H9 (cell line): ENCODE measurements at regions not wholly inside any gene's neighbourhood (a gene's known extent, or its start where the extent isn't known, plus 50 kb on each side); places are given as distances from the start of the nearest gene placed in this dataset.

Source experiments
- DNase-seq: peaks from one replicate; pipeline ENCODE4 v3.0.0-alpha.2; 2017
- H2AFZ ChIP-seq: one replicate; pipeline ENCODE4 v1.6.1; 2013; ENCODE audit warnings: mild to moderate bottlenecking, low read length, control low read depth, moderate library complexity
- H2AK5ac ChIP-seq: 2 replicates; pipeline ENCODE4 v1.6.1; 2013; ENCODE audit warnings: low read length, control low read depth, mixed read lengths; ENCODE audit not compliant: insufficient read length
- H2BK120ac ChIP-seq: one replicate; pipeline ENCODE4 v1.6.1; 2013; ENCODE audit warnings: low read depth, mild to moderate bottlenecking, low read length, control low read depth, inconsistent platforms; ENCODE audit not compliant: poor library complexity, severe bottlenecking
- H2BK12ac ChIP-seq: 2 replicates; pipeline ENCODE4 v1.6.1; 2013; ENCODE audit warnings: low read length, control low read depth, mixed read lengths, low read depth; ENCODE audit not compliant: insufficient read length
- H2BK15ac ChIP-seq: 2 replicates; pipeline ENCODE4 v1.6.1; 2013; ENCODE audit warnings: low read depth, low read length, control low read depth
- H2BK20ac ChIP-seq: one replicate; pipeline ENCODE4 v1.6.1; 2013; ENCODE audit warnings: low read depth, mild to moderate bottlenecking, low read length, control low read depth, inconsistent platforms; ENCODE audit not compliant: poor library complexity, severe bottlenecking
- H2BK5ac ChIP-seq: 2 replicates; pipeline ENCODE4 v1.6.1; 2013; ENCODE audit warnings: low read length, control low read depth, mixed read lengths; ENCODE audit not compliant: insufficient read length
- H3K14ac ChIP-seq: 2 replicates; pipeline ENCODE4 v1.6.1; 2013; ENCODE audit warnings: low read length, control low read depth; ENCODE audit not compliant: insufficient read depth
- H3K18ac ChIP-seq: 2 replicates; pipeline ENCODE4 v1.6.1; 2013; ENCODE audit warnings: low read depth, mild to moderate bottlenecking, mixed read lengths, low read length, control low read depth; ENCODE audit not compliant: insufficient read length
- H3K23ac ChIP-seq: 2 replicates; pipeline ENCODE4 v1.6.1; 2013; ENCODE audit warnings: low read length, control low read depth, mixed read lengths, low read depth; ENCODE audit not compliant: insufficient read length
- H3K23me2 ChIP-seq: 2 replicates; pipeline ENCODE4 v1.6.1; 2013; ENCODE audit warnings: low read depth, mild to moderate bottlenecking, mixed read lengths, low read length, control low read depth; ENCODE audit not compliant: insufficient read length, poor library complexity, severe bottlenecking
- H3K27ac ChIP-seq: 2 replicates; pipeline ENCODE4 v1.5.1; 2013; ENCODE audit warnings: low read length, control low read depth, mixed read lengths, low read depth; ENCODE audit not compliant: insufficient read length
- H3K27me3 ChIP-seq: 2 replicates; pipeline ENCODE4 v1.6.1; 2013; ENCODE audit warnings: low read length, control low read depth, inconsistent platforms; ENCODE audit not compliant: insufficient read depth
- H3K4ac ChIP-seq: 2 replicates; pipeline ENCODE4 v1.6.1; 2013; ENCODE audit warnings: low read depth, mild to moderate bottlenecking, control low read depth, inconsistent platforms, low read length, moderate library complexity
- H3K4me1 ChIP-seq: 2 replicates; pipeline ENCODE4 v1.6.1; 2013; ENCODE audit warnings: low read length, control low read depth, inconsistent platforms; ENCODE audit not compliant: insufficient read depth
- H3K4me2 ChIP-seq: 2 replicates; pipeline ENCODE4 v1.6.1; 2013; ENCODE audit warnings: low read length, control low read depth, mixed read lengths; ENCODE audit not compliant: insufficient read length, insufficient read depth
- H3K56ac ChIP-seq: 2 replicates; pipeline ENCODE4 v1.6.1; 2013; ENCODE audit warnings: low read depth, mild to moderate bottlenecking, mixed read lengths, low read length, control low read depth; ENCODE audit not compliant: insufficient read length
- H3K79me1 ChIP-seq: 2 replicates; pipeline ENCODE4 v1.6.1; 2013; ENCODE audit warnings: low read depth, mild to moderate bottlenecking, moderate library complexity, low read length, control low read depth, inconsistent platforms; ENCODE audit not compliant: insufficient read depth, poor library complexity, severe bottlenecking
- H3K79me2 ChIP-seq: 2 replicates; pipeline ENCODE4 v1.6.1; 2013; ENCODE audit warnings: low read length, control low read depth, inconsistent platforms; ENCODE audit not compliant: insufficient read depth
- H3K9ac ChIP-seq: 2 replicates; pipeline ENCODE4 v1.6.1; 2013; ENCODE audit warnings: low read length, control low read depth, mixed read lengths; ENCODE audit not compliant: insufficient read length; ENCODE audit errors: extremely low read depth
- H3K9me3 ChIP-seq: one replicate; pipeline ENCODE4 v1.6.1; 2013; ENCODE audit warnings: low read depth, low read length, inconsistent platforms; ENCODE audit not compliant: control insufficient read depth
- H3T11ph ChIP-seq: one replicate; pipeline ENCODE4 v1.6.1; 2013; ENCODE audit warnings: mild to moderate bottlenecking, low read length, control low read depth, inconsistent platforms
- H4K20me1 ChIP-seq: one replicate; pipeline ENCODE4 v1.6.1; 2013; ENCODE audit not compliant: control insufficient read depth, insufficient read length, insufficient read depth
- H4K5ac ChIP-seq: 2 replicates; pipeline ENCODE4 v1.6.1; 2013; ENCODE audit warnings: low read depth, mild to moderate bottlenecking, mixed read lengths, low read length, control low read depth; ENCODE audit not compliant: insufficient read length
- H4K8ac ChIP-seq: replicated peaks from 2 replicates; pipeline ENCODE4 v1.6.1; 2013; ENCODE audit warnings: low read length, control low read depth, mixed read lengths, low read depth; ENCODE audit not compliant: insufficient read length
- H4K91ac ChIP-seq: 2 replicates; pipeline ENCODE4 v1.6.1; 2013; ENCODE audit warnings: low read depth, mild to moderate bottlenecking, moderate library complexity, mixed read lengths, low read length, control low read depth; ENCODE audit not compliant: insufficient read length
- H3K27ac Mint-ChIP-seq, 3 experiments: 2 replicates in 2 of 3; 3 replicates in 1 of 3; pipeline ENCODE4 v1.8.0; 2020 to 2021; ENCODE audit warnings: mixed read lengths in 3 of 3, mild to moderate bottlenecking in 1 of 3, moderate library complexity in 1 of 3
- H3K27me3 Mint-ChIP-seq: 2 replicates; pipeline ENCODE4 v1.8.0; 2021; ENCODE audit warnings: low read depth, mild to moderate bottlenecking, moderate library complexity, mixed read lengths
- H3K36me3 Mint-ChIP-seq, 3 experiments: 2 replicates in 2 of 3; 3 replicates in 1 of 3; pipeline ENCODE4 v1.8.0; 2020 to 2021; ENCODE audit warnings: low read depth in 3 of 3, mixed read lengths in 3 of 3; ENCODE audit not compliant: insufficient read depth in 1 of 3
- H3K4me1 Mint-ChIP-seq, 2 experiments: 2 replicates each; pipeline ENCODE4 v1.8.0; 2020; ENCODE audit warnings: mixed read lengths in 2 of 2
- H3K4me3 Mint-ChIP-seq, 2 experiments: 2 replicates in 1 of 2; 3 replicates in 1 of 2; pipeline ENCODE4 v1.8.0; 2020 to 2021; ENCODE audit warnings: mild to moderate bottlenecking in 2 of 2, mixed read lengths in 2 of 2, moderate library complexity in 1 of 2
- H3K9me3 Mint-ChIP-seq, 2 experiments: 2 replicates in 1 of 2; 3 replicates in 1 of 2; pipeline ENCODE4 v1.8.0; 2020; ENCODE audit warnings: mild to moderate bottlenecking in 2 of 2, mixed read lengths in 2 of 2, moderate library complexity in 1 of 2
- CTCF ChIP-seq: fragments of 200-600 bp; sonication (generic); conservative IDR thresholded peaks from 3 replicates; pipeline ENCODE4 v1.8.0; 2021; ENCODE audit warnings: antibody characterized with exemption, mild to moderate bottlenecking
- WGBS: extraction: QIAGEN DNeasy Blood & Tissue Kit; methylation state at CpG from one replicate; pipeline ENCODE4 v1.1.7; 2013; ENCODE audit warnings: missing lambda C conversion rate, low lambda C conversion rate, mixed read lengths; ENCODE audit not compliant: insufficient read length; ENCODE audit errors: extremely low coverage; 5-methylcytosine and 5-hydroxymethylcytosine counted together

DNA sequence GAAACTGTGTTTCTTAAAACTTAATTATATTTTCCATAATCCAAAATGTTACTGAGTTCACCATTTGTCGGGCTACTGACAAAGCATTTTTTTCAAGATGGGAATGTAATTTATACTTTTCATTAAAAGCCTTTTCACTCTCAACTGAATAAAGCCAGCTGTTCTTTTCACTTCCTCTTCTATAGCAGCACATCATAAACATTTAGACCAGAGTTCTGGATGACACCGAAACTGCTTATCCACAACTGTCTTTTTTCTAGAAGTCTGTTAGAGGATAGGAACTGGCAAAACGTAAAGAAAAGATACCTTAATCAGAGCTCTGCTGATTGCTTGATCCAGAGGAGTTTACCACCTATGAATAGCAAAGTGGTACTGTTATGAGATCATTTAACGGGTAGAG is 594.7 kb downstream of the ADGRL2 start:
- H3K9me3 Mint-ChIP-seq: no peaks in the 10 kb centered on the region
- Histone ChIP-seq H3K56ac (no peak overlapping the region), H2BK12ac (no peak overlapping the region), H2BK120ac (no peak overlapping the region), H3K4me1 (no peaks in the 10 kb centered on the region; the same call in 1 of the 2 replicates), H3K23ac (no peak overlapping the region), H4K8ac (no peak overlapping the region), H4K5ac (no peak overlapping the region), H3K9ac (no peak overlapping the region), H4K91ac (no peak overlapping the region), H3K4me2 (no peak overlapping the region), H3K79me2 (no peaks in the 10 kb centered on the region), H2AFZ (no peak overlapping the region), H3K79me1 (no peaks in the 10 kb centered on the region), H3K9me3 (no peaks in the 10 kb centered on the region), H3T11ph (no peak overlapping the region), H3K27me3 (no peaks in the 10 kb centered on the region), H3K18ac (no peak overlapping the region), H2BK5ac (no peak overlapping the region), H3K27ac (no peak overlapping the region), H3K23me2 (no peaks in the 10 kb centered on the region), H3K14ac (no peak overlapping the region), H2BK15ac (no peak overlapping the region), H4K20me1 (no peaks in the 10 kb centered on the region), H3K4ac (no peak overlapping the region), H2AK5ac (no peak overlapping the region), H2BK20ac (no peak overlapping the region)
- peaks cover 0 to 8% of the 10 kb centered on the region in 2 experiments; a peak in 3 of 4 replicates for H3K4me1 Mint-ChIP-seq
- no CpG with 5 or more reads among the region's 4 CpGs for WGBS
- TF ChIP-seq CTCF: no peak
- no peak overlapping the region for H3K4me3 Mint-ChIP-seq
- no peak overlapping the region for H3K27ac Mint-ChIP-seq
- H3K27me3 Mint-ChIP-seq: no peaks in the 10 kb centered on the region
- H3K36me3 Mint-ChIP-seq: no peaks in the 10 kb centered on the region
- DNase-seq: no peak
